ENCODE measurements at regions not wholly inside any gene's neighbourhood (a gene's known extent, or its start where the extent isn't known, plus 50 kb on each side); places are given as distances from the start of the nearest gene placed in this dataset.

DNA sequence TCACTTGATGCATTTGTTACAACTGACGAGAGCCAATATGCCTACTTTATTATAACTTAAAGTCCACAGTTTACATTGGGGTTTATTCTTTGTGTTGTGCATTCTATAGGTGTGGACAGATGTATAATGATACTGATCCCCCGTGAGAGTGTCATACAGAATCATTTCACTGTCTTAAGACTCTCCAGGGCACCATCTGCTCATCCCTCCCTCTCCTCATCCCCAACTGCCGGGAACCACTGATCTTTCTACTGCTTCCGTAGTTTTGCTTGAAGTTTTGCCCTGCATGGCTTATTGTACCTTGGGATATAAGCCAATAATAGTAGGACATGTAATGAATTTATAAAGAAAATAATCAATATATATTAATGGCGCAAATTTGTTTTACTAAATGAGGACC is 137.8 kb upstream of the MSX1 start:
- TF ChIP-seq, protein P1, sequence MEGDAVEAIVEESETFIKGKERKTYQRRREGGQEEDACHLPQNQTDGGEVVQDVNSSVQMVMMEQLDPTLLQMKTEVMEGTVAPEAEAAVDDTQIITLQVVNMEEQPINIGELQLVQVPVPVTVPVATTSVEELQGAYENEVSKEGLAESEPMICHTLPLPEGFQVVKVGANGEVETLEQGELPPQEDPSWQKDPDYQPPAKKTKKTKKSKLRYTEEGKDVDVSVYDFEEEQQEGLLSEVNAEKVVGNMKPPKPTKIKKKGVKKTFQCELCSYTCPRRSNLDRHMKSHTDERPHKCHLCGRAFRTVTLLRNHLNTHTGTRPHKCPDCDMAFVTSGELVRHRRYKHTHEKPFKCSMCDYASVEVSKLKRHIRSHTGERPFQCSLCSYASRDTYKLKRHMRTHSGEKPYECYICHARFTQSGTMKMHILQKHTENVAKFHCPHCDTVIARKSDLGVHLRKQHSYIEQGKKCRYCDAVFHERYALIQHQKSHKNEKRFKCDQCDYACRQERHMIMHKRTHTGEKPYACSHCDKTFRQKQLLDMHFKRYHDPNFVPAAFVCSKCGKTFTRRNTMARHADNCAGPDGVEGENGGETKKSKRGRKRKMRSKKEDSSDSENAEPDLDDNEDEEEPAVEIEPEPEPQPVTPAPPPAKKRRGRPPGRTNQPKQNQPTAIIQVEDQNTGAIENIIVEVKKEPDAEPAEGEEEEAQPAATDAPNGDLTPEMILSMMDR (optimal IDR thresholded peaks at IDR 0.05 in 1 of 3, IDR thresholded peaks at IDR 0.05 in 1 of 3, conservative IDR thresholded peaks at IDR 0.05 in 1 of 3; ENCODE audit: extremely low read depth in 1 of 3, insufficient read depth in 2 of 3, low read length in 3 of 3) = no peak
- TF ChIP-seq EZH2 (IDR thresholded peaks at IDR 0.05; ENCODE audit: low read length) = no peak
